ENCODE measurements at regions not wholly inside any gene's neighbourhood (a gene's known extent, or its start where the extent isn't known, plus 50 kb on each side); places are given as distances from the start of the nearest gene placed in this dataset.

DNA sequence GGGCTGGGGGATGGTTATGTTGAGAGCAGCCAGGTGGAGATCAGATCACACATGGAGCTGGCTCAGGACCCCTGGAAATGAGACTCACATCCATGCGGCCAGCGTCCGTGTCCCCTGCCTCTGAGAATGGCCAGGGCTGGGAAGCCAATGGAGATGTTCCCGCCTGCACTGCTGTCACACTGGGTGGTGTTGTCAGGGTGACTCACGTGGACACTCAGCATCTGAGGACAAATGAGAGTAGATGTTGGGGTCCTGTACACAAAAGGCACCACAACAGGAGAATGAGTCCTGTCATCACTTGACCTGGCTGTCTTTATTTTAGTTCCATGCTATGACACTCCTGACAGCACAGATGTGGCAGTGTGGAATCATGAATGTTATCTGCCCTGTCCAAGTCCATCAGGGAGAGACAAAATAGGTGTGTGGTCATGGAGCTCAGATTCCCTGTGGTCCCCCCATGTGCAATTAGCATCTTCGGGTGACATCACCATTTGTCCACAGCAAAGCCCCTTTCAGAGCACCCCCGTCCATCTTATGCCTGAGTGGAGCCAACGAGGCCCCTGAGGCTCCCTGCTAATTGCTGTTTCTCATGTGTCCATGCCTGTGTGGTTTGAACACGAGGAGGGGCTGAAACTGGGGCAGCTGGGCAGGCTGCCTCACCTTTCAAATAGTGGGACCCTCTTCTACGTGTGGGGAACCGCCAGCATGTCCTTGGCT lies 393.5 kb downstream of the AACS start:
- TF ChIP-seq, protein P1, sequence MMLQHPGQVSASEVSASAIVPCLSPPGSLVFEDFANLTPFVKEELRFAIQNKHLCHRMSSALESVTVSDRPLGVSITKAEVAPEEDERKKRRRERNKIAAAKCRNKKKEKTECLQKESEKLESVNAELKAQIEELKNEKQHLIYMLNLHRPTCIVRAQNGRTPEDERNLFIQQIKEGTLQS (IDR thresholded peaks at IDR 0.05; ENCODE audit: insufficient read depth, low read depth, low read length), result no peak
- TF ChIP-seq MAFK (IDR thresholded peaks at IDR 0.05; ENCODE audit: low read depth, low read length) (no peak), HDAC2 (IDR thresholded peaks at IDR 0.05; ENCODE audit: borderline replicate concordance in 1 of 2, low read depth in 2 of 2, low read length in 2 of 2) (no peak)
- Histone ChIP-seq H3K18ac (ENCODE audit: extremely low read depth, low read length) (no peak overlapping the region), H3K23ac (ENCODE audit: insufficient read length) (no peak overlapping the region), H4K20me1 (replicated peaks in 1 of 2; ENCODE audit: control insufficient read depth in 1 of 2, insufficient read depth in 2 of 2, low read length in 2 of 2) (no peaks in the 10 kb centered on the region), H3K56ac (replicated peaks; ENCODE audit: insufficient read length, low read depth, low read length) (no peak overlapping the region), H3K4ac (replicated peaks; ENCODE audit: insufficient read length, low read depth, low read length) (no peak overlapping the region), H4K8ac (ENCODE audit: extremely low read depth, insufficient read depth, low read length) (no peak overlapping the region; the same call in 1 of the 2 replicates), H3K36me3 (ENCODE audit: control insufficient read depth in 2 of 4, insufficient read depth in 4 of 4, low read length in 3 of 4) (no peaks in the 10 kb centered on the region), H3K27me3 (replicated peaks in 1 of 4; ENCODE audit: control insufficient read depth in 3 of 4, extremely low read depth in 1 of 4, insufficient read depth in 3 of 4, low read length in 3 of 4) (no peaks in the 10 kb centered on the region), H3K4me3 (ENCODE audit: extremely low read depth in 1 of 4, insufficient read depth in 2 of 4, low read depth in 3 of 4, low read length in 4 of 4) (no peak overlapping the region), H2AK5ac (ENCODE audit: low read depth, low read length) (no peak overlapping the region), H2BK15ac (ENCODE audit: low read length) (no peak overlapping the region), H3K14ac (ENCODE audit: insufficient read length) (no peak overlapping the region), H3K79me2 (ENCODE audit: control insufficient read depth in 1 of 2, insufficient read depth in 2 of 2, low read length in 2 of 2) (no peaks in the 10 kb centered on the region; a peak in 1 of 4 replicates), H2AFZ (ENCODE audit: low read length) (no peak overlapping the region), H4K91ac (replicated peaks; ENCODE audit: insufficient read length, low read length) (no peak overlapping the region), H3K9ac (replicated peaks in 1 of 4; ENCODE audit: extremely low read depth in 1 of 4, low read depth in 3 of 4, low read length in 3 of 4) (no peak overlapping the region), H3K23me2 (ENCODE audit: low read depth, low read length) (no peaks in the 10 kb centered on the region), H3K4me2 (ENCODE audit: insufficient read depth in 1 of 2, low read depth in 2 of 2, low read length in 2 of 2) (no peak overlapping the region), H2BK5ac (ENCODE audit: low read depth, low read length) (no peak overlapping the region), H4K5ac (ENCODE audit: insufficient read length, low read depth, low read length) (no peak overlapping the region), H3K27ac (ENCODE audit: low read depth, low read length) (no peak overlapping the region), H3K4me1 (replicated peaks in 1 of 4; ENCODE audit: control insufficient read depth in 3 of 4, insufficient read depth in 4 of 4, low read length in 3 of 4) (peaks cover 0 to 3% (median 1%) of the 10 kb centered on the region in 4 experiments; a peak in 3 of 7 replicates), H2BK120ac (replicated peaks; ENCODE audit: low read depth, low read length) (no peak overlapping the region), H2BK20ac (ENCODE audit: low read length) (no peak overlapping the region), H3K79me1 (ENCODE audit: low read depth, low read length) (no peaks in the 10 kb centered on the region; the same call in 1 of the 2 replicates), H3K9me3 (ENCODE audit: insufficient read depth in 2 of 2, low read depth in 1 of 2, low read length in 1 of 2) (no peaks in the 10 kb centered on the region), H2BK12ac (ENCODE audit: low read depth, low read length) (no peak overlapping the region)
- POLR2A ChIA-PET (ENCODE audit: partially characterized antibody), result no interaction called here
- 93% methylated on average over 11 of the region's 11 CpGs; no CpG with 5 or more reads in 1 of the 2 experiments for WGBS, 2 experiments (ENCODE audit: extremely low coverage in 1 of 2, insufficient coverage in 1 of 2, insufficient read length in 1 of 2, insufficient replicate concordance in 2 of 2, low coverage in 1 of 2, low lambda C conversion rate in 2 of 2, missing lambda C conversion rate in 1 of 2)
- no peak for DNase-seq (ENCODE audit: low read depth in 1 of 2, low spot score in 2 of 2)
- no peak for FAIRE-seq
- CTCF ChIA-PET (ENCODE audit: partially characterized antibody), result interaction anchor here (0.9 to 2.7 kb wide), 6 partner anchors 9 to 126 kb away, joined by 3 to 6 read pairs (median 4); no protein-coding TSS in a partner anchor
